ENCODE measurements at regions not wholly inside any gene's neighbourhood (a gene's known extent, or its start where the extent isn't known, plus 50 kb on each side); places are given as distances from the start of the nearest gene placed in this dataset.

GRCh38 chr4:33532821-33533220 is 2711.5 kb downstream of the ARAP2 start:
- TF ChIP-seq USF1 (IDR thresholded peaks at IDR 0.05) (no peak), EGR1 (IDR thresholded peaks at IDR 0.05) (no peak), TAF1 (IDR thresholded peaks at IDR 0.05; ENCODE audit: low read depth) (no peak), YY1 (IDR thresholded peaks at IDR 0.05; ENCODE audit: low read depth) (no peak), EP300 (IDR thresholded peaks at IDR 0.05; ENCODE audit: borderline replicate concordance) (no peak), CREB1 (IDR thresholded peaks at IDR 0.05; ENCODE audit: low read depth) (no peak)
- TF ChIP-seq, protein P1, sequence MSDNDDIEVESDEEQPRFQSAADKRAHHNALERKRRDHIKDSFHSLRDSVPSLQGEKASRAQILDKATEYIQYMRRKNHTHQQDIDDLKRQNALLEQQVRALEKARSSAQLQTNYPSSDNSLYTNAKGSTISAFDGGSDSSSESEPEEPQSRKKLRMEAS (IDR thresholded peaks at IDR 0.05), result no peak

- TF ChIP-seq, protein P1 (IDR thresholded peaks at IDR 0.05), result no peak
- TF ChIP-seq EP300 (IDR thresholded peaks at IDR 0.05; ENCODE audit: borderline replicate concordance) (no peak), ZBTB7A (IDR thresholded peaks at IDR 0.05; ENCODE audit: low read depth) (no peak), TAF1 (IDR thresholded peaks at IDR 0.05; ENCODE audit: low read depth) (no peak), TEAD4 (IDR thresholded peaks at IDR 0.05) (no peak), USF1 (IDR thresholded peaks at IDR 0.05) (no peak), TCF12 (IDR thresholded peaks at IDR 0.05; ENCODE audit: low read depth) (no peak), CEBPB (IDR thresholded peaks at IDR 0.05) (no peak), RAD21 (IDR thresholded peaks at IDR 0.05; ENCODE audit: low read depth) (no peak), NFIC (IDR thresholded peaks at IDR 0.05) (no peak), FOXM1 (IDR thresholded peaks at IDR 0.05; ENCODE audit: borderline replicate concordance, low read depth) (no peak)
- TF ChIP-seq, protein P2, sequence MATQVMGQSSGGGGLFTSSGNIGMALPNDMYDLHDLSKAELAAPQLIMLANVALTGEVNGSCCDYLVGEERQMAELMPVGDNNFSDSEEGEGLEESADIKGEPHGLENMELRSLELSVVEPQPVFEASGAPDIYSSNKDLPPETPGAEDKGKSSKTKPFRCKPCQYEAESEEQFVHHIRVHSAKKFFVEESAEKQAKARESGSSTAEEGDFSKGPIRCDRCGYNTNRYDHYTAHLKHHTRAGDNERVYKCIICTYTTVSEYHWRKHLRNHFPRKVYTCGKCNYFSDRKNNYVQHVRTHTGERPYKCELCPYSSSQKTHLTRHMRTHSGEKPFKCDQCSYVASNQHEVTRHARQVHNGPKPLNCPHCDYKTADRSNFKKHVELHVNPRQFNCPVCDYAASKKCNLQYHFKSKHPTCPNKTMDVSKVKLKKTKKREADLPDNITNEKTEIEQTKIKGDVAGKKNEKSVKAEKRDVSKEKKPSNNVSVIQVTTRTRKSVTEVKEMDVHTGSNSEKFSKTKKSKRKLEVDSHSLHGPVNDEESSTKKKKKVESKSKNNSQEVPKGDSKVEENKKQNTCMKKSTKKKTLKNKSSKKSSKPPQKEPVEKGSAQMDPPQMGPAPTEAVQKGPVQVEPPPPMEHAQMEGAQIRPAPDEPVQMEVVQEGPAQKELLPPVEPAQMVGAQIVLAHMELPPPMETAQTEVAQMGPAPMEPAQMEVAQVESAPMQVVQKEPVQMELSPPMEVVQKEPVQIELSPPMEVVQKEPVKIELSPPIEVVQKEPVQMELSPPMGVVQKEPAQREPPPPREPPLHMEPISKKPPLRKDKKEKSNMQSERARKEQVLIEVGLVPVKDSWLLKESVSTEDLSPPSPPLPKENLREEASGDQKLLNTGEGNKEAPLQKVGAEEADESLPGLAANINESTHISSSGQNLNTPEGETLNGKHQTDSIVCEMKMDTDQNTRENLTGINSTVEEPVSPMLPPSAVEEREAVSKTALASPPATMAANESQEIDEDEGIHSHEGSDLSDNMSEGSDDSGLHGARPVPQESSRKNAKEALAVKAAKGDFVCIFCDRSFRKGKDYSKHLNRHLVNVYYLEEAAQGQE (IDR thresholded peaks at IDR 0.05; ENCODE audit: low read depth), result no peak
These were observed 2707.4 kb downstream of the ARAP2 start for GRCh38 chr4:33536898-33537297.

DNA sequence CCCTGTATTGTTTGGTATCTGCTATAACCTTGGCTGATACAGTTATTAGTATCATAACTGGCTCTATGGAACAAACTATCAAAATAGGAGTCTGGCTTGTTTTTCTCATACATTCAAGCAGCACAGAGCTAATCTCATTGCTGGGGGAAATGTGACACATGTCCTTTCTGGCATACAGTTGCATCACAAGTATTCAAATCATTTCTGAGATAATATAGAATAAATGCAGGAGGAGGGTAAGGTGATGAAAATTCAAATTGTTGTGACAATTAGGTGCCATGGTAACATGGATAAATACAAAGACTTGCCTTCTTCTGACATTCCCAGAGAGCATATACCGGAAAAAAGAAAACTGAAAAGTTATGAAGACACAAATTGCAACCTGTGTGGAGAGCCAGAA is 2706.8 kb downstream of the ARAP2 start:
- TF ChIP-seq FOXM1 (IDR thresholded peaks at IDR 0.05; ENCODE audit: borderline replicate concordance, low read depth) (no peak), RAD21 (IDR thresholded peaks at IDR 0.05; ENCODE audit: low read depth) (no peak), TAF1 (IDR thresholded peaks at IDR 0.05; ENCODE audit: low read depth) (no peak)

- TF ChIP-seq CEBPB (IDR thresholded peaks at IDR 0.05) (no peak), ZBTB7A (IDR thresholded peaks at IDR 0.05; ENCODE audit: low read depth) (no peak), CREB1 (IDR thresholded peaks at IDR 0.05; ENCODE audit: low read depth) (no peak), TAF1 (IDR thresholded peaks at IDR 0.05; ENCODE audit: low read depth) (no peak), EGR1 (IDR thresholded peaks at IDR 0.05) (no peak), EP300 (IDR thresholded peaks at IDR 0.05; ENCODE audit: borderline replicate concordance) (no peak), YY1 (IDR thresholded peaks at IDR 0.05; ENCODE audit: low read depth) (no peak), USF1 (IDR thresholded peaks at IDR 0.05) (no peak), RAD21 (IDR thresholded peaks at IDR 0.05; ENCODE audit: low read depth) (no peak), TCF12 (IDR thresholded peaks at IDR 0.05; ENCODE audit: low read depth) (no peak), FOXM1 (IDR thresholded peaks at IDR 0.05; ENCODE audit: borderline replicate concordance, low read depth) (no peak), NFIC (IDR thresholded peaks at IDR 0.05) (no peak), TEAD4 (IDR thresholded peaks at IDR 0.05) (no peak)
- TF ChIP-seq, protein P2 (IDR thresholded peaks at IDR 0.05; ENCODE audit: low read depth), result no peak
- TF ChIP-seq, protein P1 (IDR thresholded peaks at IDR 0.05), result no peak
These were observed 2700.3 kb downstream of the ARAP2 start for GRCh38 chr4:33543941-33544450.

DNA sequence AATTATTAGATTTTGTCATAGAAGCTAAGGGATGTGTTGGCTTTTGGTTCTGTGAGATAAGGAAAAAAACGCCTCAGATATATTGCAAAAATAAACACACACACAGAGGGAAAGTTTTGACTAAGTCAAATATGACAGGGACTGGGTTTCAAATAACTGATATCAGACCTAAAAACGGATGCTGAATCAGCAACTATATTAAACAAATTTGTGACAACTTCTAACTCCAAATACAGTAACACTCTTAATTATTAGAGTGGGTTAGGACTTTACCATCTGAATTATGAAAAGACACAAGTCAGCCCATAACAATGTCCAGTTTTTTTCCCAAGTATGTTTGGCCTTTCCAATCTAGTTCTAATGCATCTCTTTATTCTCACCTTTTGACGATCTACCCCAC is 2693.1 kb downstream of the ARAP2 start:
- TF ChIP-seq, protein P1 (IDR thresholded peaks at IDR 0.05), result no peak
- no peak for TF ChIP-seq FOXM1 (IDR thresholded peaks at IDR 0.05; ENCODE audit: borderline replicate concordance, low read depth)
- TF ChIP-seq ZBTB7A (IDR thresholded peaks at IDR 0.05; ENCODE audit: low read depth), result no peak
- no peak for TF ChIP-seq TCF12 (IDR thresholded peaks at IDR 0.05; ENCODE audit: low read depth)
- TF ChIP-seq TEAD4 (IDR thresholded peaks at IDR 0.05), result no peak
- TF ChIP-seq, protein P2 (IDR thresholded peaks at IDR 0.05; ENCODE audit: low read depth), result no peak
- no peak for TF ChIP-seq EGR1 (IDR thresholded peaks at IDR 0.05)
- no peak for TF ChIP-seq EP300 (IDR thresholded peaks at IDR 0.05; ENCODE audit: borderline replicate concordance)
- TF ChIP-seq NFIC (IDR thresholded peaks at IDR 0.05), result no peak
- no peak for TF ChIP-seq YY1 (IDR thresholded peaks at IDR 0.05; ENCODE audit: low read depth)
- TF ChIP-seq USF1 (IDR thresholded peaks at IDR 0.05), result no peak
- TF ChIP-seq CREB1 (IDR thresholded peaks at IDR 0.05; ENCODE audit: low read depth), result no peak
- no peak for TF ChIP-seq RAD21 (IDR thresholded peaks at IDR 0.05; ENCODE audit: low read depth)
- no peak for TF ChIP-seq CEBPB (IDR thresholded peaks at IDR 0.05)
